Fibroblast of the aortic adventitia (primary cell): ENCODE measurements at regions not wholly inside any gene's neighbourhood (a gene's known extent, or its start where the extent isn't known, plus 50 kb on each side); places are given as distances from the start of the nearest gene placed in this dataset.

Experiments
- DNase-seq: peaks from one replicate; pipeline ENCODE4 v3.0.0-alpha.2; 2010; ENCODE audit warnings: low read depth
- H3K4me3 ChIP-seq: 2 replicates; pipeline ENCODE4 v1.5.1; 2011; ENCODE audit warnings: low read depth, mild to moderate bottlenecking, control low read depth, low read length, moderate library complexity
- TF ChIP-seq, protein P1 (sequence below): IDR thresholded peaks from 2 replicates; pipeline ENCODE4 v1.5.1; 2011; ENCODE audit warnings: mild to moderate bottlenecking, low read length, control low read depth, inconsistent platforms; ENCODE audit not compliant: insufficient read depth

DNA sequence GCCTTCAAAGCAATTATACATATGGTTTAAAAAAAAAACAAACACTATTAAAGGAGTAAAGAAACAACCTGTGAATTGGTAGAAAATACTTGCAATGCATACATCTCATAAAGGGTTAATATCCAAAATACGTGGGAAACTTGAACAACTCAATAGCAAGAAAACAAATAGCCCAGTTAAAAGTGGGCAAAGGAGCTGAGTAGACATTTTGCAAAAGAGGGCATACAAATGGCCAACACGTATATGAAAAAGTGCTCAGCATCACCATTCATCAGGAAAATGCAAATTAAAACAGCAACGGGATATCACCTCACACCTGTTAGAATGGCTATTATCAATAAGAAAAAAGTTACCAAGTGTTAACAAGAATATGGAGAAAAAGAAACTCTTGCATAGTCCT, 298.3 kb upstream of the RBMS1 start:
- DNase-seq: no peak
- TF ChIP-seq, protein P1, sequence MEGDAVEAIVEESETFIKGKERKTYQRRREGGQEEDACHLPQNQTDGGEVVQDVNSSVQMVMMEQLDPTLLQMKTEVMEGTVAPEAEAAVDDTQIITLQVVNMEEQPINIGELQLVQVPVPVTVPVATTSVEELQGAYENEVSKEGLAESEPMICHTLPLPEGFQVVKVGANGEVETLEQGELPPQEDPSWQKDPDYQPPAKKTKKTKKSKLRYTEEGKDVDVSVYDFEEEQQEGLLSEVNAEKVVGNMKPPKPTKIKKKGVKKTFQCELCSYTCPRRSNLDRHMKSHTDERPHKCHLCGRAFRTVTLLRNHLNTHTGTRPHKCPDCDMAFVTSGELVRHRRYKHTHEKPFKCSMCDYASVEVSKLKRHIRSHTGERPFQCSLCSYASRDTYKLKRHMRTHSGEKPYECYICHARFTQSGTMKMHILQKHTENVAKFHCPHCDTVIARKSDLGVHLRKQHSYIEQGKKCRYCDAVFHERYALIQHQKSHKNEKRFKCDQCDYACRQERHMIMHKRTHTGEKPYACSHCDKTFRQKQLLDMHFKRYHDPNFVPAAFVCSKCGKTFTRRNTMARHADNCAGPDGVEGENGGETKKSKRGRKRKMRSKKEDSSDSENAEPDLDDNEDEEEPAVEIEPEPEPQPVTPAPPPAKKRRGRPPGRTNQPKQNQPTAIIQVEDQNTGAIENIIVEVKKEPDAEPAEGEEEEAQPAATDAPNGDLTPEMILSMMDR: no peak
- H3K4me3 ChIP-seq: no peak overlapping the region

DNA sequence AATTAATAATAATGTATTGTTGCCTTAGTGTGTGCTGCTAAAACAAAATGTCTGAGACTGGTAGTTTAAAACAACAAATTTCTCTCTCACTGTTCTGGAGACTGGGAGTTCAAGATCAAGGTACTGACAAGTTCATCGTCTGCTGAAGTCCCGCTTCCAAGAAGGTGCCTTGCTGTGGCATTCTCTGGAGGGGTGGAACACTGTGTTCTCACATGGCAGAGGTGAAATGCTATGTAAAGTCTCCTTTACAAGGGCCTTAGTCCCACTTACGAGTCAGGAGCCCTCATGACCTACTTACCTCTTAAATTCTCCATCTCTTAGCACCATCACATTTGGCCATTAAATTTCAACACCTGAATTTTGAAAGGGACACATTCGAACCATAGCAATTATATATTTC, 299.2 kb upstream of the RBMS1 start:
- TF ChIP-seq, protein P1: no peak
- no peak for DNase-seq
- H3K4me3 ChIP-seq: no peak overlapping the region

DNA sequence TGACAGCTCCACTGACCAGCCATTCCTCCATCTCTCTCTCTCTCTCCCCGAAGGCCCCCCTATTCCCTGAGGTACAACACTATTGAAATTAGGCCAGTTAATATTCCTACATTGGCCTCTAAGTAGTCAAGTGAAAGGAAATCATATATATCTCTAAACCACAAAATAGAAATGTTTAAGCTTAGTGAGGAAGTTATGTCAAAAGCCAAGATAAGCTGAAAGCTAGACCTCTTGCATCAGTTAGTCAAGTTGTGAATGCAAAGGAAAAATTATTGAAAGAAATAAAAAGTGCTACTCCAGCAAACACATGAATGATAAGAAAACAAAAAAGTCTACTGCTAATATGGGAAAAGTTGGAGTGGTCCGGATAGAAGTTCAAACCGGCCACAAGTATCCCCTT, 301.3 kb upstream of the RBMS1 start:
- no peak overlapping the region for H3K4me3 ChIP-seq
- peak; percentile 26 for DNase-seq
- TF ChIP-seq, protein P1: no peak

DNA sequence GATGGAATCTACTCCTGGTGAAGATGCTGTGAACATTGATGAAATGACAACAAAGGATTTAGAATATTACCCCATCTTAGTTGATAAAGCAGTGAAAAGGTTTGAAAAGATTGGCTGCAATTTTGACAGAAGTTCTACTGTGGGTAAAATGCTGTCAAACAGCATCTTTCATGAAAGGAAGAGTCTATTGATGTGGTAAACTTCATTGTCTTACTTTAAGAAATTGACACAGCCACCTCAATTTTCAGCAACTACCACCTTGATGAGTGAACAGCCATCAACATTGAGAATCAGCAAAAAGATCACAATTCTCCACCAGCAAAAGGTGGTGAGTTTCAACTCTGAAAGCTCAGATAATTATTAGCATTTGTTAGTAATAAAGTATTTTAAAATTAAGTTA, 310.3 kb upstream of the RBMS1 start:
- TF ChIP-seq, protein P1: no peak
- no peak overlapping the region for H3K4me3 ChIP-seq
- DNase-seq: no peak

DNA sequence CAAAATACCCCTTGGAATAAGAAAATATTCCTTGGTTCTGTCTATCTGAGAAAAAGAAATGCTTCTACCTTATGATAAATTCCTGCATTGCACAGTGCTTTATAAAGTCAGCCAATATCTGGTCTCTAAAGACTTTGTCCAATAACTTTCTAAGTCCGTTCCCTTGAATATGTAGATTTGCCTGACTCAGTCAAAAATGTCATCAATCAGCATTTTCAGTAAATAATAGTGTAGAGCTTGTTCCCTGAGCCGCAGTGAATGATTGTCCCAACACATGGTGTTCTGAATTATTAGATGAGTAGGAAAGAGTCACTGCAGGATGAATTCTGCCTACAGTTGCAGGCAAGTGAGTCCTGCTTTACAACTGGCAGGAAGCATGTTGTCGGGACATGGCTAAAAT, 316.8 kb upstream of the RBMS1 start:
- TF ChIP-seq, protein P1: no peak
- H3K4me3 ChIP-seq: no peak overlapping the region
- no peak for DNase-seq

DNA sequence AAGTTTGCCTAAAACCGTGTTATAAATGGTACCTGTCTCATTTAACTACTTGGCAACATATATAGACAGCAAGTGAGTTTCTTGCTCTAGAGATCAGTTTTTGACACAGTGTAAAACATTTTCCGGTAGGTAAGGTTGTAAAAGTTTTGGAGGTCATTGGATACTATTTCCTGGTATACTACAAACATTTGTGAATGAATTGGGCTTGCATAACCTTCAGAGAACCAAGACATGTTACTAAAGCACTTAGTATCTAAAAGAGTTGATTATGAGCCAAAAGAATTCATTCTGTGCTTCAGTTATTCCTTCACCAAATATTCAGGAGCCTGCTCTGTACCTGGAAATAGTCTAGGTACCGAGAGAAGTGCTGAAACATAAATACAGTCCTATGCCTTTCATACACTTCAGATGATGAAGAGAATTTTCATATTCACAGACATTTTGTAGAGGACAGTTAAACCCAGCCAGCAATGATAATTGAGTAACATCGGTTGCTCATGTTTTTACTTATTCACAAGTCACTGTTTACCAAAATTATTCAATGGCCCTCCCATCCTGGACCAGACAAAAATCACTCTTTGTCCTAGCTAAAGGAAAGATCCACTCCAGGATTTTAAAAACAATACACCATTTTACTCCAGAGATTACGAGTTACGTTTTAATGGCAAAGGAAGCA, 319.4 kb upstream of the RBMS1 start:
- H3K4me3 ChIP-seq: no peak overlapping the region
- no peak for DNase-seq
- TF ChIP-seq, protein P1: no peak

DNA sequence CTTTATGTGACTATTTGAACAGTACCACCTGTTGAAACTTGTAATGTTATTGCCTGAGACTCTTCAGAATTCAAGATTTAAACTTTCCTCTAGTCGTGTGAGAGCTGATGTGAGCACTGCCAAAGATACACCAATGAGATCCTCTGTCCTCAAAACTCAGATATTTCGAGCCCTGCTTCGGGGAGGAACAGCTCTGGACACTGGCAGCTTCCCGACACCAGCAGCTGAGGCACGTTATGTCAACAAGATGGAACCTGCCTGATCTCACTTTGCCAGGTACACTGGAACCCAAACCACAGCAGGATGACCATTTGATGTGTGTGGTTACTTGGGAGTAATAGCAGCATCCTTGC, 319.9 kb upstream of the RBMS1 start:
- TF ChIP-seq, protein P1: no peak
- no peak overlapping the region for H3K4me3 ChIP-seq
- no peak for DNase-seq
